Upper lobe of left lung (tissue), 6 donors: ENCODE measurements at regions not wholly inside any gene's neighbourhood (a gene's known extent, or its start where the extent isn't known, plus 50 kb on each side); places are given as distances from the start of the nearest gene placed in this dataset.

Experiments
- ATAC-seq, 2 donors: fragments of 200-7000 bp; cut with Tn5 transposase; one replicate each; pipeline ENCODE4 v1.9.1; 2022; ENCODE audit warnings: mild to moderate bottlenecking in 2 of 2, moderate library complexity in 2 of 2; ENCODE audit not compliant: low FRiP score in 2 of 2
- DNase-seq, 2 donors: peaks; one replicate each; pipeline ENCODE4 v3.0.0-alpha.2; 2019 to 2020
- H3K27ac ChIP-seq, 4 donors: fragments of 200-600 bp; sonication (generic); one replicate each; pipeline ENCODE4 v1.5.1; 2016 to 2019
- H3K27me3 ChIP-seq, 4 donors: fragments of 200-600 bp; sonication (generic); one replicate each; pipeline ENCODE4 v1.5.1; 2017 to 2019
- H3K36me3 ChIP-seq, 4 donors: fragments of 200-600 bp; sonication (generic); one replicate each; pipeline ENCODE4 v1.5.1; 2016 to 2019
- H3K4me1 ChIP-seq, 4 donors: fragments of 200-600 bp; sonication (generic); one replicate each; pipeline ENCODE4 v1.5.1; 2018 to 2019
- H3K4me3 ChIP-seq, 4 donors: fragments of 200-600 bp; sonication (generic); one replicate each; pipeline ENCODE4 v1.5.1; 2017 to 2019; ENCODE audit warnings: mild to moderate bottlenecking in 2 of 4, moderate library complexity in 1 of 4
- H3K9me3 ChIP-seq, 4 donors: fragments of 200-600 bp; sonication (generic); one replicate each; pipeline ENCODE4 v1.5.1; 2018 to 2019
- EP300 ChIP-seq, 4 donors: sonication (generic); formaldehyde crosslinking; IDR thresholded peaks; one replicate each; pipeline ENCODE4 v1.5.1; 2017; ENCODE audit warnings: antibody characterized with exemption in 4 of 4, control low read depth in 2 of 4
- POLR2A ChIP-seq, 4 donors: fragments of 450-650 bp; IDR thresholded peaks; one replicate each; pipeline ENCODE4 v1.5.1; 2016 to 2017; ENCODE audit warnings: antibody characterized with exemption in 4 of 4, mild to moderate bottlenecking in 2 of 4
- POLR2AphosphoS5 ChIP-seq, 2 donors: sonication (generic); formaldehyde crosslinking; IDR thresholded peaks; one replicate each; pipeline ENCODE4 v1.5.1; 2017; ENCODE audit warnings: antibody characterized with exemption in 2 of 2
- WGBS, 2 donors: methylation state at CpG; one replicate each; pipeline ENCODE4 v1.1.5; 2017 to 2018; 5-methylcytosine and 5-hydroxymethylcytosine counted together
- TF ChIP-seq, protein P1 (sequence below), 6 experiments: fragments of 450-650 bp in 4 of 6; fragments of 200-600 bp in 2 of 6; sonication (generic) in 2 of 6; IDR thresholded peaks; one replicate each; pipeline ENCODE4 v1.5.1; 2016 to 2019; ENCODE audit warnings: antibody characterized with exemption in 6 of 6
- donor health status: DM: no; HTN: no; CAD: no; lungs with moderate emphysema.
- donor health status: DM: no; HTN: yes; CAD: no; lungs with severe emphysema.

DNA sequence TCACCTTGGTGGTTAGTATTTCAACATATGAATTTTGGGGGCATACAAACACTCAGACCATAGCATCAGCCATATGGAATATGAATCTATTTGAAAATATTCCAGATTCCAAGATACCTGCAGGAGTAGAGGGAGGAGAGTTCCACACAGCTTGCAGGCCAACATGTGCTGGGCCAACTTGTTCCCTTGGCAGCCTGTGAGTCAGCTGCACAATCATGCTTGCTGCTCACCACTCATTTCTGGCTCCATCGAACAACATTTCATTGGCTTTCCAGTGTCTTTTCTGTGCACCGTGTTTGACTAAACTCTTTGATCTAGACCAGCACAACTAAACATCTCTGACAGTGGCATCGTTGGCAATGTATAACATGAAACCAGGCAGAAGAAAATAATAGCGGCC lies 282.5 kb upstream of the RASGEF1B start:
- DNase-seq (no peak), ATAC-seq (no peak)
- Histone ChIP-seq H3K27ac (no peak overlapping the region), H3K36me3 (no peaks in the 10 kb centered on the region), H3K27me3 (no peaks in the 10 kb centered on the region), H3K4me1 (no peaks in the 10 kb centered on the region), H3K9me3 (no peaks in the 10 kb centered on the region), H3K4me3 (no peak overlapping the region)
- WGBS, 2 donors: 88 to 93% methylated on average over 4 of the region's 4 CpGs
- no peak for TF ChIP-seq POLR2A (IDR thresholded peaks at IDR 0.05)
- TF ChIP-seq POLR2AphosphoS5 (IDR thresholded peaks at IDR 0.05): no peak
- TF ChIP-seq EP300 (IDR thresholded peaks at IDR 0.05): no peak
- TF ChIP-seq, protein P1, sequence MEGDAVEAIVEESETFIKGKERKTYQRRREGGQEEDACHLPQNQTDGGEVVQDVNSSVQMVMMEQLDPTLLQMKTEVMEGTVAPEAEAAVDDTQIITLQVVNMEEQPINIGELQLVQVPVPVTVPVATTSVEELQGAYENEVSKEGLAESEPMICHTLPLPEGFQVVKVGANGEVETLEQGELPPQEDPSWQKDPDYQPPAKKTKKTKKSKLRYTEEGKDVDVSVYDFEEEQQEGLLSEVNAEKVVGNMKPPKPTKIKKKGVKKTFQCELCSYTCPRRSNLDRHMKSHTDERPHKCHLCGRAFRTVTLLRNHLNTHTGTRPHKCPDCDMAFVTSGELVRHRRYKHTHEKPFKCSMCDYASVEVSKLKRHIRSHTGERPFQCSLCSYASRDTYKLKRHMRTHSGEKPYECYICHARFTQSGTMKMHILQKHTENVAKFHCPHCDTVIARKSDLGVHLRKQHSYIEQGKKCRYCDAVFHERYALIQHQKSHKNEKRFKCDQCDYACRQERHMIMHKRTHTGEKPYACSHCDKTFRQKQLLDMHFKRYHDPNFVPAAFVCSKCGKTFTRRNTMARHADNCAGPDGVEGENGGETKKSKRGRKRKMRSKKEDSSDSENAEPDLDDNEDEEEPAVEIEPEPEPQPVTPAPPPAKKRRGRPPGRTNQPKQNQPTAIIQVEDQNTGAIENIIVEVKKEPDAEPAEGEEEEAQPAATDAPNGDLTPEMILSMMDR (IDR thresholded peaks at IDR 0.05): no peak

DNA sequence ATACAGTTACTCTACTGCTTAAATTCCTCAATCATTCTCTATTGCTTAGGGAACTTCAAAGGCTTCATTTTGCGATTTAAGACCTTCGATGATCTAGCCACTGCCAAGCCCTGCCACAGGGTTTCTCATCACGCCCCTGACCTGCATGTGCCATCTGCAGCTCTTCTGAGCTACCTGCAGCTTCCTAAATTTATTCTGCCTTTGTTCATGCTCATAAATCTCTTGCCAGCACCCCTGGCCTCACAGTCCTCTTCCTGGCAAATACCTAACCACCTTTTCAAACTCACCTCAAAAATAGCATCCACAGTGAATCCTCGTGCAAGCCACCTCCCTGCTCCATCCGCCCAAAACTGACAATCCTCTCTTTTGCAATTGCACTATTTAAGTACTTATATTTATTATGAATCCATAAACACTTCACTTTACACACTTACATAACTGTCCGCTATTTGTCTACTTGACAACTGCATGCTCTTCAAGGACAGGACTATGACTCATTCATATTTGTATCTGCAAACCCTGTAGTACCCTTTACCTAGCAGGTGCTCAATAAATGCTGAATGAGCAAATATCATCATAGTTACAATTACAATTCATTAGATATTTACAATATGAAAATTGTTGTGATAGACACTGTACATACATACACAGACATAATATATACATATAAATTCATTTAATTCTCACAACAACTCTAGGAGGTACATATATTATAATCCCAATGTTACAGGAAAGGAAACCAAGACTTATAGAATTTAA lies 280.0 kb upstream of the RASGEF1B start:
- Histone ChIP-seq H3K9me3 (no peaks in the 10 kb centered on the region), H3K27me3 (no peaks in the 10 kb centered on the region), H3K4me1 (peaks cover 0 to 14% (median 13%) of the 10 kb centered on the region in 4 donors), H3K36me3 (no peaks in the 10 kb centered on the region), H3K27ac (no peak overlapping the region), H3K4me3 (no peak overlapping the region)
- DNase-seq (no peak), ATAC-seq (no peak)
- WGBS, 2 donors: 96% methylated on average over 6 of the region's 6 CpGs
- TF ChIP-seq POLR2AphosphoS5 (IDR thresholded peaks at IDR 0.05): no peak
- no peak for TF ChIP-seq EP300 (IDR thresholded peaks at IDR 0.05)
- no peak for TF ChIP-seq POLR2A (IDR thresholded peaks at IDR 0.05)
- TF ChIP-seq, protein P1 (IDR thresholded peaks at IDR 0.05): no peak

DNA sequence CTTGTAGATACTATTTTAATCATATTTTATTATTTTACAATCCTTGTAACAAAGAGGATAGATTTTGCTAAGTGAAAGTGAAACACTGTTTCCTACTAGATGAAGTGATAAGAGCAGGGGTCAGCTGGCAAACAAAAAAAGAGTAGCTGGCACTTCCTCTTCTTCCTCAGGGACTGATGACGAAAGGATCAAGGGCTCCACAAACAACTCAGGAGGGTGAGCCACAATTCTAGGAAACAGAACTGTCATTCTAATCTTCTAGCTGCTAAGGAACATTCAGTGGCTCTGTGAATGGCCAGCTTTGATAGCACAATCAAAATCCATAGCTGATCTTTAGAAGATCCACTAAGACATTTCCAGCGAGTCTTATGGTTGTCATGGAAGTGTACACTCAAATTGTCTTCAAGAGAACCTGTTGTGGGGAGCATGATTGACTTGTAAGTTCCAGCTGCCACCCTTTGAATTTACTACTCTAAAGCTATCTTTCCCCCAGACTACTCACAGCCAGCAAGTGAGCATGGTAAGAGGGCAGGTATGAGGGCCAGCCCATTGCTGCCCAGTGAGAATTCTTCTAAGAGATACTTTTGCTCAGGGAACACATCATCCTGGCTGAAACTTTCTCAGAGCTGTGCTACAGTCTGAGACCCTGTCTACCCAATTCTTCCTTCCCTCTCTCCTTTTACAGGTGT lies 275.7 kb upstream of the RASGEF1B start:
- WGBS, 2 donors: 26 to 48% methylated on average over 2 of the region's 2 CpGs
- Histone ChIP-seq H3K27ac (peak overlapping the region; percentile 4 to 71 (median 51)), H3K27me3 (no peaks in the 10 kb centered on the region), H3K4me3 (no peak overlapping the region), H3K36me3 (no peaks in the 10 kb centered on the region), H3K4me1 (peaks cover 0 to 19% (median 16%) of the 10 kb centered on the region in 4 donors), H3K9me3 (no peaks in the 10 kb centered on the region)
- ATAC-seq (peak in 1 of 2 donors; percentile 86), DNase-seq (peak in 1 of 2 donors; percentile 49)
- TF ChIP-seq POLR2AphosphoS5 (IDR thresholded peaks at IDR 0.05) (no peak), POLR2A (IDR thresholded peaks at IDR 0.05) (no peak), EP300 (IDR thresholded peaks at IDR 0.05) (no peak)
- TF ChIP-seq, protein P1 (IDR thresholded peaks at IDR 0.05): no peak

DNA sequence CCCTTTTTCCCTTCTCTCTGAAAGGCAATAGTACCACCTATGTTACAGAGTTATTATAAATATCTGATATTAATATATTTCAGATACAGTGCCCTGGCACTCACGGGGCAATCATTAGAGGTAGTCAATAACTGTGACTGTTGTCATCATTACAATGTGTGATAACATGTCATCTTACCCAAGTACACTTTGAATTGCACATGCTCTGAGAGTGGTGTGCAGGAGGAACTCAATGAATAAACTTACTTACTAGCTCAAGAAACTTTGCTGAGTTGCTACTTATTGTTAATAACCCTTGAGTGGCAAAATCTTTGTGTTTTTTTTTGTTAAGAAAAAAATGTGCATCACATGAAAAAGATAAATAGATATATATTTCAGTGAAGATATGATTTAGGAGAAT lies 275.1 kb upstream of the RASGEF1B start:
- no peak for DNase-seq
- WGBS, 2 donors: 45 to 54% methylated on average over 1 of the region's 1 CpG
- no peak overlapping the region for H3K4me3 ChIP-seq
- no peak for TF ChIP-seq EP300 (IDR thresholded peaks at IDR 0.05)
- TF ChIP-seq POLR2A (IDR thresholded peaks at IDR 0.05): no peak
- TF ChIP-seq, protein P1 (IDR thresholded peaks at IDR 0.05): no peak
- TF ChIP-seq POLR2AphosphoS5 (IDR thresholded peaks at IDR 0.05): no peak
- ATAC-seq: no peak
- H3K27ac ChIP-seq: no peak overlapping the region
- H3K9me3 ChIP-seq: no peaks in the 10 kb centered on the region
- no peaks in the 10 kb centered on the region for H3K27me3 ChIP-seq
- peaks cover 0 to 19% (median 16%) of the 10 kb centered on the region in 4 donors for H3K4me1 ChIP-seq
- H3K36me3 ChIP-seq: no peaks in the 10 kb centered on the region
